IMR-90 (cell line): ENCODE measurements at regions not wholly inside any gene's neighbourhood (a gene's known extent, or its start where the extent isn't known, plus 50 kb on each side); places are given as distances from the start of the nearest gene placed in this dataset.

Experiments
- ATAC-seq: fragments of 200-7000 bp; cut with Tn5 transposase; 2 replicates; pipeline ENCODE4 v1.9.1; 2020; ENCODE audit warnings: low read depth, mild to moderate bottlenecking, moderate library complexity
- BruUV-seq: library from RNA; stranded (reverse); fragments of 400-500 nt; replicated peaks from 2 replicates; lab custom pipeline; 2021; lab: Mats Ljungman, UMichigan
- CTCF ChIA-PET: fragments of 300-600 bp; formaldehyde crosslinking; extraction: SDS; loops from one replicate; lab custom pipeline; 2021; ENCODE audit warnings: antibody characterized with exemption; lab: Yijun Ruan, JAX
- POLR2A ChIA-PET: fragments of 300-600 bp; sonication (Branson Sonifier 250); formaldehyde crosslinking; loops from one replicate; lab custom pipeline; 2022; ENCODE audit warnings: antibody characterized with exemption; ENCODE audit not compliant: unreplicated experiment; lab: Charles Lee
- DNase-seq: peaks from one replicate; pipeline ENCODE4 v3.0.0; 2013
- H2AFZ ChIP-seq: replicated peaks from 2 replicates; pipeline ENCODE3; 2013; ENCODE audit warnings: low read length, mild to moderate bottlenecking; ENCODE audit not compliant: poor library complexity
- H2AK5ac ChIP-seq: 2 replicates; pipeline ENCODE4 v1.6.1; 2013; ENCODE audit warnings: low read depth, low read length, inconsistent platforms
- H2AK9ac ChIP-seq: replicated peaks from 2 replicates; pipeline ENCODE3; 2013; ENCODE audit warnings: mild to moderate bottlenecking, low read depth, low read length, moderate library complexity; ENCODE audit not compliant: poor library complexity
- H2BK120ac ChIP-seq: 2 replicates; pipeline ENCODE4 v1.6.1; 2013; ENCODE audit warnings: low read depth, low read length, inconsistent platforms
- H2BK15ac ChIP-seq: 3 replicates; pipeline ENCODE4 v1.6.1; 2013; ENCODE audit warnings: low read depth, low read length, inconsistent platforms
- H2BK20ac ChIP-seq: 2 replicates; pipeline ENCODE4 v1.6.1; 2013; ENCODE audit warnings: low read depth, mild to moderate bottlenecking, inconsistent platforms, low read length, moderate library complexity
- H2BK5ac ChIP-seq: 2 replicates; pipeline ENCODE4 v1.6.1; 2013; ENCODE audit warnings: mild to moderate bottlenecking, low read depth, low read length, inconsistent platforms; ENCODE audit not compliant: poor library complexity, severe bottlenecking
- H3K14ac ChIP-seq: replicated peaks from 2 replicates; pipeline ENCODE4 v1.6.1; 2013; ENCODE audit warnings: low read depth, low read length, inconsistent platforms
- H3K18ac ChIP-seq: 2 replicates; pipeline ENCODE4 v1.6.1; 2013; ENCODE audit warnings: low read depth, low read length, control low read depth
- H3K23ac ChIP-seq: 2 replicates; pipeline ENCODE4 v1.6.1; 2013; ENCODE audit warnings: low read depth, low read length, inconsistent platforms
- H3K27ac ChIP-seq: 2 replicates; pipeline ENCODE4 v1.5.1; 2013; ENCODE audit warnings: mild to moderate bottlenecking, control low read depth, low read length; ENCODE audit not compliant: insufficient read depth
- H3K27me3 ChIP-seq: 2 replicates; pipeline ENCODE4 v1.6.1; 2013; ENCODE audit warnings: low read length; ENCODE audit not compliant: control insufficient read depth, insufficient read depth
- H3K36me3 ChIP-seq: 2 replicates; pipeline ENCODE4 v1.6.1; 2013; ENCODE audit warnings: low read length, mixed read lengths; ENCODE audit not compliant: control insufficient read depth, insufficient read depth
- H3K4ac ChIP-seq: 2 replicates; pipeline ENCODE4 v1.6.1; 2013; ENCODE audit warnings: low read depth, low read length, inconsistent platforms
- H3K4me1 ChIP-seq: 2 replicates; pipeline ENCODE4 v1.6.1; 2013; ENCODE audit warnings: low read length, mixed read lengths; ENCODE audit not compliant: control insufficient read depth, insufficient read depth
- H3K4me2 ChIP-seq: 2 replicates; pipeline ENCODE4 v1.6.1; 2013; ENCODE audit warnings: low read depth, mild to moderate bottlenecking, control low read depth, low read length, moderate library complexity
- H3K4me3 ChIP-seq: 2 replicates; pipeline ENCODE4 v1.5.1; 2013; ENCODE audit warnings: low read depth, mild to moderate bottlenecking, control low read depth, low read length, moderate library complexity; ENCODE audit not compliant: insufficient read depth
- H3K56ac ChIP-seq: 2 replicates; pipeline ENCODE4 v1.6.1; 2013; ENCODE audit warnings: low read length, inconsistent platforms; ENCODE audit not compliant: insufficient read depth; ENCODE audit errors: extremely low read depth
- H3K79me1 ChIP-seq, 2 experiments: 2 replicates each; pipeline ENCODE4 v1.6.1; 2013; ENCODE audit warnings: low read length in 2 of 2, inconsistent platforms in 1 of 2, low read depth in 1 of 2
- H3K9ac ChIP-seq: 2 replicates; pipeline ENCODE4 v1.6.1; 2013; ENCODE audit warnings: low read depth, low read length, control low read depth
- H3K9me1 ChIP-seq: 2 replicates; pipeline ENCODE4 v1.6.1; 2013; ENCODE audit warnings: low read length, inconsistent platforms; ENCODE audit not compliant: insufficient read depth
- H3K9me3 ChIP-seq: 2 replicates; pipeline ENCODE4 v1.6.1; 2013; ENCODE audit warnings: low read length; ENCODE audit not compliant: control insufficient read depth, insufficient read depth
- H4K20me1 ChIP-seq: 2 replicates; pipeline ENCODE4 v1.6.1; 2013; ENCODE audit warnings: low read length, inconsistent platforms; ENCODE audit not compliant: insufficient read depth
- H4K5ac ChIP-seq: 2 replicates; pipeline ENCODE4 v1.6.1; 2013; ENCODE audit warnings: mild to moderate bottlenecking, low read depth, low read length, control low read depth
- H4K8ac ChIP-seq, 2 experiments: 2 replicates each; pipeline ENCODE4 v1.6.1; 2013; ENCODE audit warnings: low read depth in 2 of 2, low read length in 2 of 2, control low read depth in 1 of 2, inconsistent platforms in 1 of 2
- H4K91ac ChIP-seq: 2 replicates; pipeline ENCODE4 v1.6.1; 2013; ENCODE audit warnings: low read depth, low read length, inconsistent platforms; ENCODE audit not compliant: insufficient read depth
- MAFK ChIP-seq: IDR thresholded peaks from 2 replicates; pipeline ENCODE4 v1.6.1; 2012; ENCODE audit warnings: low read depth, low read length, improper control_type of control experiment
- RFX5 ChIP-seq: IDR thresholded peaks from 2 replicates; pipeline ENCODE4 v1.8.0; 2012; ENCODE audit warnings: low read depth, mild to moderate bottlenecking, low read length, moderate library complexity
- WGBS, 2 experiments: methylation state at CpG; one replicate each; pipeline versions ENCODE4 v1.1.5 to v1.1.7; 2013; ENCODE audit warnings: missing lambda C conversion rate in 2 of 2; ENCODE audit not compliant: insufficient read length in 1 of 2; ENCODE audit errors: extremely low coverage in 2 of 2; 5-methylcytosine and 5-hydroxymethylcytosine counted together
- dilution Hi-C: fragments of 300-500 bp; cut with HindIII; formaldehyde crosslinking; loops from one replicate; pipeline ENCODE4 v1.14.3; 2018; ENCODE audit warnings: low sequenced_read_pairs; ENCODE audit not compliant: unreplicated experiment
- in situ Hi-C: fragments of 300-500 bp; cut with MboI; formaldehyde crosslinking; loops from 3 replicates; pipeline ENCODE4 v1.14.3; 2019; ENCODE audit warnings: low sequenced_read_pairs, inconsistent platforms, mixed read lengths
- intact Hi-C: fragments of 100-400 bp; cut with micrococcal nuclease; formaldehyde crosslinking; loops from 2 replicates; pipeline ENCODE4 v1.10.0; 2022

GRCh38 chr3:178181088-178181487 is 355.1 kb upstream of the KCNMB2 start:
- H2AK5ac ChIP-seq = no peak overlapping the region
- no peak overlapping the region for H2BK20ac ChIP-seq
- no peak overlapping the region for H3K4me3 ChIP-seq
- H4K8ac ChIP-seq = no peak overlapping the region
- no peak overlapping the region for H2BK15ac ChIP-seq
- no peak for ATAC-seq
- H3K4me2 ChIP-seq = no peak overlapping the region
- TF ChIP-seq MAFK (peak; percentile 81), RFX5 (no peak)
- H2AK9ac ChIP-seq = no peak overlapping the region
- H2BK120ac ChIP-seq = no peak overlapping the region
- dilution Hi-C loops (no loop called here), in situ Hi-C loops (no loop called here), intact Hi-C loops (no loop called here)
- DNase-seq = no peak
- no peaks in the 10 kb centered on the region for H3K27me3 ChIP-seq
- H3K4ac ChIP-seq = no peak overlapping the region
- ChIA-PET CTCF (no interaction called here), POLR2A (no interaction called here)
- no peak overlapping the region for H3K56ac ChIP-seq
- no peak overlapping the region for H3K18ac ChIP-seq
- H4K5ac ChIP-seq = no peak overlapping the region
- no peak overlapping the region for H2AFZ ChIP-seq
- no peaks in the 10 kb centered on the region for H4K20me1 ChIP-seq
- no peaks in the 10 kb centered on the region for H3K79me1 ChIP-seq
- no peaks in the 10 kb centered on the region for H3K9me3 ChIP-seq
- no CpG with 5 or more reads among the region's 1 CpG for WGBS, 2 experiments
- H4K91ac ChIP-seq = no peak overlapping the region
- no peaks in the 10 kb centered on the region for H3K4me1 ChIP-seq
- H3K36me3 ChIP-seq = no peaks in the 10 kb centered on the region
- no peak overlapping the region for H3K23ac ChIP-seq
- no peak overlapping the region for H3K27ac ChIP-seq
- no peak overlapping the region for H3K9ac ChIP-seq
- no peak overlapping the region for H2BK5ac ChIP-seq
- BruUV-seq = no TSS peak
- H3K9me1 ChIP-seq = no peaks in the 10 kb centered on the region
- no peak overlapping the region for H3K14ac ChIP-seq
